ENCODE measurements at regions not wholly inside any gene's neighbourhood (a gene's known extent, or its start where the extent isn't known, plus 50 kb on each side); places are given as distances from the start of the nearest gene placed in this dataset.

DNA sequence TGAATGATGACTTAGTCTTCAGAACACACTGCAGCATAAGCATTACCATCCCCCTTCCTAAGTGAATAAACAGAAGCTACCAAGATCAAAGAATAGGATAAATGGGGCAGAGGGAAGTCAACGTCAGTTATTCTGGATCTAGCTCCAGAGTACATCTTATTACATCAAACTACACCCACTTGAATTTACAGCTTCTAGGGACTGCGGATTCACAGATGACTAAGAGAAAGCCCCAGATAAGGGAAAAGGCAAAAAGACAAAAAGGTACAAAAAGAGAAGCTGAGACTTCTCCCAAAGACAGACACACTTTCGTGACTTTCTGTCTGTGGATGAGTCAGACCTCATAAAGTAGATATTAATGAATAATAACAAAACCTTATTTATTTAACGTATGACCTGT is 457.9 kb upstream of the BRINP1 start:
- TF ChIP-seq, protein P1, sequence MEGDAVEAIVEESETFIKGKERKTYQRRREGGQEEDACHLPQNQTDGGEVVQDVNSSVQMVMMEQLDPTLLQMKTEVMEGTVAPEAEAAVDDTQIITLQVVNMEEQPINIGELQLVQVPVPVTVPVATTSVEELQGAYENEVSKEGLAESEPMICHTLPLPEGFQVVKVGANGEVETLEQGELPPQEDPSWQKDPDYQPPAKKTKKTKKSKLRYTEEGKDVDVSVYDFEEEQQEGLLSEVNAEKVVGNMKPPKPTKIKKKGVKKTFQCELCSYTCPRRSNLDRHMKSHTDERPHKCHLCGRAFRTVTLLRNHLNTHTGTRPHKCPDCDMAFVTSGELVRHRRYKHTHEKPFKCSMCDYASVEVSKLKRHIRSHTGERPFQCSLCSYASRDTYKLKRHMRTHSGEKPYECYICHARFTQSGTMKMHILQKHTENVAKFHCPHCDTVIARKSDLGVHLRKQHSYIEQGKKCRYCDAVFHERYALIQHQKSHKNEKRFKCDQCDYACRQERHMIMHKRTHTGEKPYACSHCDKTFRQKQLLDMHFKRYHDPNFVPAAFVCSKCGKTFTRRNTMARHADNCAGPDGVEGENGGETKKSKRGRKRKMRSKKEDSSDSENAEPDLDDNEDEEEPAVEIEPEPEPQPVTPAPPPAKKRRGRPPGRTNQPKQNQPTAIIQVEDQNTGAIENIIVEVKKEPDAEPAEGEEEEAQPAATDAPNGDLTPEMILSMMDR (IDR thresholded peaks at IDR 0.05; ENCODE audit: low read depth, low read length), result no peak
- H3K4me1 ChIP-seq (ENCODE audit: low read depth), result peaks cover 23% of the 10 kb centered on the region
- no peaks in the 10 kb centered on the region for H3K27me3 ChIP-seq
- DNase-seq (ENCODE audit: low read depth in 1 of 2, low spot score in 1 of 2), result no peak
- H3K4me3 ChIP-seq, result no peak overlapping the region
- H3K27ac ChIP-seq, result no peak overlapping the region
- no peaks in the 10 kb centered on the region for H3K36me3 ChIP-seq
- no peaks in the 10 kb centered on the region for H3K9me3 ChIP-seq (ENCODE audit: low read depth)

DNA sequence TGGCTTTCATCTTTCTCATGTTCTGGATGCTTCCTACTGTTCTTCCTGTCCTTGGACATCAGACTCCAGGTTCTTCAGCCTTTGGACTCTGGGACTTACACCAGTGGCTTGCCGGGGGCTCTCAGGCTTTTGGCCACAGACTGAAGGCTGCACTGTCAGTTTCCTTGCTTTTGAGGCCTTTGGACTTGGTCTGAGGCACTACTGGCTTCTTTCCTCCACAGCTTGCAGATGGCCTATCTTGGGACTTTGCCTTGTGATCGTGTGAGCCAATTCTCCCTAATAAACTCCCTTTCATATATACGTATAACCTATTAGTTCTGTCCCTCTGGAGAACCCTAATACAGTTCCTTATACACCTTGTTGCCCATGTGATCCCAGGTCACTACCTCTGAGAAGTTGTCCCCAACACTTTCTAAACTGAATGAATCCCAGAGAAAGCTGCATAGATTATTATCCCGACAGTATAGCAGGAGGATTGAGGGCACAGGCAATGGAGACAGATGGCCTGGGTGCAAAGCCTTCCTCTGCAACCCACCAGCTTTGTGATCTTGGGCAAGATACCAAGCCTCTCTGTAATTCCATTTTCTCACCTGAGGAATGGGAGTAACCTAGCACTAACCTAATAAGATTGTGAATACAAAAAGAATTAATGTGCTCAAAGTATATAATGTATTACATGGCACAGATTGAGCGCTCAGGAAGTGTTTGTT is 449.6 kb upstream of the BRINP1 start:
- TF ChIP-seq, protein P1 (IDR thresholded peaks at IDR 0.05; ENCODE audit: low read depth, low read length), result no peak
- no peak overlapping the region for H3K4me3 ChIP-seq
- peaks cover 7% of the 10 kb centered on the region for H3K4me1 ChIP-seq (ENCODE audit: low read depth)
- H3K27me3 ChIP-seq, result no peaks in the 10 kb centered on the region
- DNase-seq (ENCODE audit: low read depth in 1 of 2, low spot score in 1 of 2), result no peak
- H3K9me3 ChIP-seq (ENCODE audit: low read depth), result no peaks in the 10 kb centered on the region
- H3K36me3 ChIP-seq, result no peaks in the 10 kb centered on the region
- H3K27ac ChIP-seq, result no peak overlapping the region

DNA sequence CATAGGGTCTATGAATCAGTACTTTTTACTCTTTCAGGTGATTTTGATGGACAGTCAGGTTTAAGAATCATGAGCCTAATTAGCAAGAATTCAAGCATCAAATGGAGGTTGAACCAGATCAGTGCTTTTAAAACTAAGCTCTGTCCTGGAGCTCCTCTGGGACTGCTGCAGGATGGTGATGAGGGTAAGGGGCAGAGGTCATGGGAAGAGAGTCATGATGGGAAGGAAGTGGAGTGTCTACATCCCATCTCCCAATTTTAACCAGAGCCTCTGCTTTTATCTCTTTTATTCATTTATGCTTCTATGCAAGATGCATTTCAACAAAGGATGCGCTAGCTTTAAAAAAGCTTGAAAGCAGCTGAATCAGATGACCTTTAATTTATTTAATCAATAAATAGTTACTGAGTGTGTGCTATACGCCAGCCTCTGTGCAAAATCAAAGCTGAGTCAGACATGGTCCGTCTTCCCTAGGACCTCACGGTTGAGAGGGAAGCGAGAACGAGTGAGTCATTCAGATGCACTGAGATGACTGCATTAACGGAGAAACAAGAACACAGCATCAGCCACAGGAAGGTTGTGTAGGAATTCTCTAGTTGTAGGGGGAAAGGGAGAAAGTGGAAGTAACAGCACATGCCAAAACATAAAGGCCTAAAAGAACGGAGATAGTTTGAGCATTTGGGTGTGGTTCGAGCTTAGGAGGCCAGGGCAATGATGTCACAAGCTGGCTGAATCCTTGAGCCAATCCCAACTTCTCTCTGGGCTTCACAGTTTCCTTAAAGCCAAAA is 441.6 kb upstream of the BRINP1 start:
- Histone ChIP-seq H3K4me1 (ENCODE audit: low read depth) (no peaks in the 10 kb centered on the region), H3K9me3 (ENCODE audit: low read depth) (no peaks in the 10 kb centered on the region), H3K36me3 (no peaks in the 10 kb centered on the region), H3K27me3 (no peaks in the 10 kb centered on the region), H3K27ac (no peak overlapping the region), H3K4me3 (no peak overlapping the region)
- DNase-seq (ENCODE audit: low read depth in 1 of 2, low spot score in 1 of 2), result no peak
- TF ChIP-seq, protein P1 (IDR thresholded peaks at IDR 0.05; ENCODE audit: low read depth, low read length), result no peak

DNA sequence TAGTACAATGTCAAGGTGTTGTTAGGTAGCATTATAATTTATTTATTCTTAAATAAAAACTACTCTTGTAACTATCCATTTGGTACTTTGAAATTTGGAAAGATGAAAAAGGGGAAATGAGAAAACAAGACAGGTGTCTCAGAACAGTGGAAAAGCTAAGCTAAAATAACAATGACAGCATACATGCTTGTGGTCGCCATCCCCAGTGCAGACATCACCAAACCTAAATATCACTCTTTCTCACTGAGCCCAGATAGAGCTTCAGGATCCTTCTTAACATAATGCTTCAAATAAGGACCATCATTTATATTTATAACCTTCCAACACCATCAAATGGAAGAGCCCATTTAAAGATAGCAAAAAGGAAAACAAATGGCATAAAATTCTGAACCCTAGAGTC is 434.4 kb upstream of the BRINP1 start:
- no peak overlapping the region for H3K4me3 ChIP-seq
- H3K4me1 ChIP-seq (ENCODE audit: low read depth), result no peaks in the 10 kb centered on the region
- DNase-seq (ENCODE audit: low read depth in 1 of 2, low spot score in 1 of 2), result no peak
- H3K36me3 ChIP-seq, result no peaks in the 10 kb centered on the region
- H3K27ac ChIP-seq, result no peak overlapping the region
- H3K27me3 ChIP-seq, result no peaks in the 10 kb centered on the region
- no peaks in the 10 kb centered on the region for H3K9me3 ChIP-seq (ENCODE audit: low read depth)
- TF ChIP-seq, protein P1 (IDR thresholded peaks at IDR 0.05; ENCODE audit: low read depth, low read length), result no peak

DNA sequence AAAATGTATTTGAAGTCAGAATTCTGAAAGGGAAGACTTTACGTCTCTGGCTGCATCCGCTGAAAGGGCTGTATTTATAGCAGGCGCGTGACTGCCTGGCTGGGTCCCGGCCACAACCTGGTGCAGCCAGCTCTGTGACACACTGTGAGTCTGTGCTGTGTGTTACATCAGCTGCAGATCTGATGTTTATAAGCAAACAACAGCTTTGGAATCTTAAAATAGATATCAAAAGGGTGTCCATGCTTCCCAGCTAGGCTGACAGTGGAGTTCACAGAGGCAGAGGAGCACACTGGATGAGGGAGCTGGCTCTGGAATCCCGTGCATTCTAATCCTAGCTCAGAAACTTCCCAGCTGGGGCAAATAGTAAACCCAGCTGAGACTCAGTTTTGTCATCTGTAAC is 433.4 kb upstream of the BRINP1 start:
- H3K4me1 ChIP-seq (ENCODE audit: low read depth), result no peaks in the 10 kb centered on the region
- H3K4me3 ChIP-seq, result no peak overlapping the region
- H3K27me3 ChIP-seq, result no peaks in the 10 kb centered on the region
- no peaks in the 10 kb centered on the region for H3K36me3 ChIP-seq
- H3K9me3 ChIP-seq (ENCODE audit: low read depth), result no peaks in the 10 kb centered on the region
- no peak for DNase-seq (ENCODE audit: low read depth in 1 of 2, low spot score in 1 of 2)
- TF ChIP-seq, protein P1 (IDR thresholded peaks at IDR 0.05; ENCODE audit: low read depth, low read length), result no peak
- no peak overlapping the region for H3K27ac ChIP-seq

Data from cardiac muscle cell (in vitro differentiated cells and primary cell).